Hindlimb muscle (tissue), 1 donor: ENCODE measurements at regions not wholly inside any gene's neighbourhood (a gene's known extent, or its start where the extent isn't known, plus 50 kb on each side); places are given as distances from the start of the nearest gene placed in this dataset.
"Not testable (repeated sequence)": the region's sequence is repeated elsewhere in the genome, so short reads cannot be mapped to it uniquely, and the experiment has no call there.

Experiments used
- DNase-seq: peaks from one replicate; pipeline ENCODE4 v3.0.0-alpha.2; 2013

- DNase-seq = no peak
Measured at GRCh38 chr14:106803379-106803778, 1277.0 kb downstream of the TMEM121 start.

GRCh38 chr14:106807493-106807892 is 1281.1 kb downstream of the TMEM121 start:
- DNase-seq = no peak

GRCh38 chr14:106808458-106808857 is 1282.1 kb downstream of the TMEM121 start:
- DNase-seq = no peak

DNA sequence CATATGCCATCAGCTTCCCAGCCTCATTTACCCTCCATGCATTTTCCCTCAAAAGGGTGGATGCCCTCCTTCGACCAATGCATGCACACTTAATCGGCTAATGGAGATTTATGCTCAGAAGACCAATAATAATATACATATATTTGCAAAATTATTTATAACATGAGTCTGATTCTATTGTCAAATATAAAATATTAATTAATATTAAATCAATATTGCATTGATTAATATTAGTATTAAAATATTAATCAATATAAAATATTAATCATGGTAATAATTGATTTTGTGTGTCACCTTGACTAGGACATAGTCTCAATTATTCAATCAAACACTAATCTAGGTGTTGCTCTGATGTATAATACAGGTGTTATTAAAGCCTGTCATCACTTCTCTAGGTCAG is 1282.5 kb downstream of the TMEM121 start:
- no peak for DNase-seq

GRCh38 chr14:106809615-106810014 is 1283.2 kb downstream of the TMEM121 start:
- DNase-seq = no peak

DNA sequence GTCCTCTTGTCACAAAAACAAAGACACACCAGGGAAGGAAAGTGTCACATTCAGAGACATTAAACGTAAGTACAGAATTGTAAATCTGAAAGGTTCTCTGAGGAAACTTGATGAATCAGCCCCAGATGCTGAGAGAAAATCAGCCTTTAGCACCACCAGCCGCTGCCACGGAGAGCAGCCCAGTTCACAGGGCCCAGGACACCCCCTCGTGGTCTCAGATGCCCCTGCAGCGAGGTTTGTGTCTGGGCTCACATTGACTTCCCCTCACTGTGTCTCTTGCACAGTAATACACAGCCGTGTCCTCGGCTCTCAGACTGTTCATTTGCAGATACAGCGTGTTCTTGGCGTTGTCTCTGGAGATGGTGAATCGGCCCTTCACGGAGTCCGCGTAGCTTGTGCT is 1283.8 kb downstream of the TMEM121 start:
- DNase-seq = not testable (repeated sequence)

DNA sequence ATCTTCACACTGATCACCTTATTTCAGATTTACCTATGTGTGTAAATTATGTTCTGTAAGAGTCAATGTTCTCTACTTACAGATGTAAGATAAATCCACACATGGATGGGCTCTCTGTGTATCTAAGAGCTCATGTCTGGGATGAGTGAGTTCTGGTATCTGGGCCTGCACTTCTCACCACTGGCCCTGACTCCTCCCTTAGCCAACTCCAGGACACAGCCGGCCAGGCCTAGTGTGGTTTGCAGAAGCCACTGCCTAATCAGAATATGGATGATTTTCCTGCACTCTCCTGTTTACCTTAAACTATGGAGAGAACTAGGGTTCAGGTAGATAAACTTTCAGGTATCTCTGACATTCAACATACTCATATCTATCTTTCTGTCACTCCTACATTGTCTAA is 1284.8 kb downstream of the TMEM121 start:
- DNase-seq = no peak

DNA sequence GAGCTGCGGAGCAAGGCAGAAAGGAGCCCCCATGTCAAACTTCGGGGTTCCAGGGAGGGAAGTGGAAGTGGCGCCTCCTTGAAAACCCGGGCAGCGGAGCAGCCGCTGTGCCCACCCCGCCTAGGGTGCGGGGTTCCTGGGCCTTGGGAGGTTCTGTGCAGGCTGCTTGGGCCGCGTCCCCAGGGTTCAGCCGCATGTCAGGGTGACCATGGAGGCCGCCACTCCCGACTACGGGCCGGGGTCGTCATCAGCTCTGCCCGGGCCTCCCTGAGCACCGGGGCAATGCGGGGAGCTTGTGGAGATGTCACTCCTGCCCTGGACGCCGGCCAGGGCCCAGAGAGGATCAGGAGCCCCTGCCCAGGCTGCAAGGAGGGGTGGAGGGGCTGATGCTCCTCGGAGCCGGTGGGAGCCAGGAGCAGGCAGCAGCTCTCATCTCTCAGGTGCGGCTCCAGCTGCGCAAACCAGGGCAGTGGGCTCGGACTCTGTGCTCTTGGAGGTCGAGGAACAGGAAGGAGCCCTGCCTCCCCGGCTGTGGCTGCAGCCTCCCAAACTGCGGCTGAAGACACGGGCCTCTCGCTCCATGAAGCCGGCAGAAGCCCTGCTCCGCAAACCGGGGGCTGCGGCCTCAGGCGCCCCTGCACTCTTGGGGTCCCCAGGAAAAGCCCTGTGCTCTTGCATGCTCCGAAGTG is 1286.5 kb downstream of the TMEM121 start:
- no peak for DNase-seq

DNA sequence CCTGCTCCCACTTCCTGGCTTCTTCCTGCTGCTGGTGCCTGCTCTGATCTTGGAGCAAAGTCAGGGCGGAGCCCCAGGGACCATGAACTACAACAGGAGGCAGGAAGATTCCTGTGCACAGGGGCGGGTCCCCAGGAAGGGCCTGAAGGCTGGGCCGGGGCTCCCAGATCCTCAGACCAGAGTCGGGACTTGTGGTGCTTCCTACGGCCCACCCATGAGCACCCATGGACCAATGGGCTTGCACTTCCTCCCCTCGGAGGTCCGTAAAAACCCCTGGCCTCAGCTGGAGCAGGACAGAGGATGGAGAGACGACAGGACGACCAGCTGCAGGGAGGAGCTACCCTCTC is 1287.1 kb downstream of the TMEM121 start:
- DNase-seq = no peak

GRCh38 chr14:106820119-106820518 is 1293.7 kb downstream of the TMEM121 start:
- no peak for DNase-seq

DNA sequence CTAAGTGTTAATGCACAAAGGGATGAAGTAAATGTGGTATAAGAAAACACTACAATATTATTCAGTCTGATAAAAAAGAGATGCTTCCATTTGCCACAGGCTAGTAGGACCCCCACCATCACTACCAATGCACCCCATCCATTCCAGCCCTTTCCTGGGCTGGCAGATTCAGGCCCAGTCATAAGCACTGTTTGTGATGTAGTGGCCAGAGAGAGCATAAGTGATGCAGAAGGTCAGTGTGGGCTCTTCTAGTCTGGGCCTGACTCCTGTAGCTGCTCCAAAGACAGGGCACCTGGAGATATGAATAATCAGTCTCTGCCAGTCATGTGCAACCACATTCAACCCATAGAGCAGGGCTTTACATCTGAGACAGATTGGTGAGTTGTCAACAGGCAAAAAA is 1294.7 kb downstream of the TMEM121 start:
- no peak for DNase-seq

DNA sequence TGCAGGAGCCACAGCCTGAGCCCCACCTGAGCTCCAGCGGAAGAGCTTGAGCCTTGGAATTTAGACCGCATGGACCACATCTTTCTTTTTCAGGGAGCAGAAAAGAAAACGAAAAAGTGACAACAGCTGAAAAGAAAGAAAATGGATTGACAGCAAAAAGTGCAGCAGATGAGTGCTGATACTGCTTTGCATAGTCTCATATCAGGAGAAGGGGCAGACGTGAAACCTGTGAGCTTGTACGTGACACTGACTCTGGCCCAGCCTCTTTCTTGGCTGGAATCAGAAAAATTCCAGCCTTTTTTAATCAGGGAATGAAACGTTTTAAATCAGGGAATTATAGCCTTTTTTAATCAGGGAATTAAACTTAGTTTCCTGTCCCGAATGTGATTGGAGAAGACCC is 1296.5 kb downstream of the TMEM121 start:
- no peak for DNase-seq

GRCh38 chr14:106823552-106823951 is 1297.2 kb downstream of the TMEM121 start:
- DNase-seq = no peak

DNA sequence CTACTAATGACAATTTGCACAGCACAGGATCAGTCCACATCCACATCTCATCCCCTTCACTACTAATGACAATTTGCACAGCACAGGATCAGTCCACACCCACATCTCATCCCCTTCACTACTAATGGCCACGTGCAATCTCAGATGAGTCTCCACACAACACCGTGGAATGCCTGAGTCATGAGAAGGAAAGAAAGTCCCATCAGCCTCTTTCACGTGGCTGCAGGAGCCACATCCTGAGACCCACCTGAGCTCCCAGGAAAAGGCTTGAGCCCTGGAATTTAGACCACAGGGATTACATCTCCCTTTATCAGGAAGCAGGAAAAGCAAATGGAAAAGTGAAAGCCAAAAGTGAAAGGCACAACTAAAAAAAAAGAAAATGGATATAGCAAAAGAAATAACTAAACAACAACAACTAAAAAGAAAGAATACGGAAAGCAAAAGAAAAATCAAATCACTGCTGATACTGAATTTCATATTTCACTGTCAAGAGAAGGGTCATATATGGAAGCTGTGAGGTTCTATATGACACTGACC is 1300.5 kb downstream of the TMEM121 start:
- DNase-seq = no peak

- no peak for DNase-seq
Measured at GRCh38 chr14:106831322-106831720, 1304.9 kb downstream of the TMEM121 start.

DNA sequence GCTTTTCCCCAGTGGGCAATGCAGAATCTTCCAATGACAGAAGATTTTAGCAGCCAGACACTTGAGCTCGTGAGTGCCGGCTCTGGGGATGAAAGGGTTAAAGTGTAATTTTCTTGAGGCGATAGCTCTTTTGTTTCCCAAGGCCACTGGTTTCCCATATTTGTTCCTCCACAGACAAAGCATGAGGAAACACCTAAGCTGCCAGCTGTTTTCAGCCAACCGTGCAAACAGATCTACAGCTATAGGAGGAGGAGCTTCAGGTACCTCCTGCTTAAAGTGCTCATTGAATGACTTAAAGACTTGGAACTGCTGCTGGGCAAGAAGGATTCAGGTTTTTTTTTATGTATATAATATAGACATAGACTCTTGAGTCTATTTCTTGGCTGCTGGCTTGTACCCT is 1311.5 kb downstream of the TMEM121 start:
- no peak for DNase-seq

- DNase-seq = no peak
Measured at GRCh38 chr14:106838991-106839769, 1312.8 kb downstream of the TMEM121 start.

GRCh38 chr14:106840258-106840657 is 1313.9 kb downstream of the TMEM121 start:
- no peak for DNase-seq

DNA sequence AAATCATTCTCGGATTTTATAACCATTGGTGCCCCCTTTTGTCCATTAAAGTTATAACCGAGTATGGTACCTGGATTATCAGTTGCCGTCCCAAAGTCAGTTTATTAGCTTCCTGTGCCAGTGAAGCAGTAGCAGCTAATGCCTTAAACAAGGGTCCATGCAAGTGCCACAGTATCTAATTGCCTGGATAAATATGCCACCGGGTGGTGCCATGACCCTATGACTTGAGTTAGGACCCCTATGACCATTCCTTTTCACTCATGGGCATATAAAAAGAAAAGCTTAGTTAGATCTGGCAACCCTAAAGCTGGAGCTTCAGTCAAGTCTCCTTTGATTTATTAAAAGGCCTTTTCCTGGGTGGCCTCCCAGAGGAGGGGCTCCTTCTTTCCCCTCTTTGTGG is 1314.6 kb downstream of the TMEM121 start:
- no peak for DNase-seq

GRCh38 chr14:106841701-106842100 is 1315.3 kb downstream of the TMEM121 start:
- no peak for DNase-seq

DNA sequence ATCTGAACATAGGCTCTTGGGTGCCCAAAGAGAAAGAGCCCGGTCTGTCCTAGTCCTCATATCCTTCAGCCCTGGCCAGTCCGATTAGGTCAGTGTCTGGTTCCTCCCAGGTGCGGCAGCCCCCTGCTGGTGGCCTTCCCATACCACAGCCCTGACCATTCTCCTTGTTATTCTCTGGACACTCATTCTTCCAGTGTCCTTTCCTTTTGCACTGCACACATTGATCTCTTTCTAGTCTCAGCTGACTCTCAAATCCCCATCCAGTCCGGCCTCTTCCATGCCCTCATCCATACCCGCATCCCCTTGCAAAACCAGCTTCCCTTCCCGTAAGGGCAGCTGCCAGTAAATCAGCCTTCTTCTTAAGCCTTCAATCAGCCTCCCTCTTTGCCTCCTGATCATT is 1316.3 kb downstream of the TMEM121 start:
- no peak for DNase-seq

- DNase-seq = no peak
Measured at GRCh38 chr14:106843386-106843785, 1317.0 kb downstream of the TMEM121 start.

GRCh38 chr14:106843951-106844483 is 1317.6 kb downstream of the TMEM121 start:
- DNase-seq = no peak
